ENCODE measurements at regions not wholly inside any gene's neighbourhood (a gene's known extent, or its start where the extent isn't known, plus 50 kb on each side); places are given as distances from the start of the nearest gene placed in this dataset.

- no peak for DNase-seq
Measured at GRCh38 chr4:128388352-128388630, 100.7 kb upstream of the PGRMC2 start.

- DNase-seq: no peak
Measured at GRCh38 chr4:128387600-128388351, 100.2 kb upstream of the PGRMC2 start.

- DNase-seq: peak; percentile 68
Measured at GRCh38 chr4:128386761-128387599, 99.4 kb upstream of the PGRMC2 start.

GRCh38 chr4:128385683-128386304 lies 98.2 kb upstream of the PGRMC2 start:
- DNase-seq: no peak

- no peak for DNase-seq
Measured at GRCh38 chr4:128384765-128385598, 97.4 kb upstream of the PGRMC2 start.

GRCh38 chr4:128384091-128384520 lies 96.5 kb upstream of the PGRMC2 start:
- no peak for DNase-seq

- no peak for DNase-seq
Measured at GRCh38 chr4:128381748-128382559, 94.3 kb upstream of the PGRMC2 start.

GRCh38 chr4:128380306-128380705 lies 92.7 kb upstream of the PGRMC2 start:
- no peak for DNase-seq

GRCh38 chr4:128379860-128380259 lies 92.2 kb upstream of the PGRMC2 start:
- no peak for DNase-seq

- no peak for DNase-seq
Measured at GRCh38 chr4:128378668-128379067, 91.1 kb upstream of the PGRMC2 start.

- DNase-seq: no peak
Measured at GRCh38 chr4:128376958-128377357, 89.3 kb upstream of the PGRMC2 start.

GRCh38 chr4:128376303-128376702 lies 88.7 kb upstream of the PGRMC2 start:
- DNase-seq: no peak

- DNase-seq: no peak
Measured at GRCh38 chr4:128373628-128374027, 86.0 kb upstream of the PGRMC2 start.

GRCh38 chr4:128371876-128372275 lies 84.3 kb upstream of the PGRMC2 start:
- no peak for DNase-seq

- DNase-seq: no peak
Measured at GRCh38 chr4:128371001-128371777, 83.6 kb upstream of the PGRMC2 start.

GRCh38 chr4:128366212-128366611 lies 78.6 kb upstream of the PGRMC2 start:
- no peak for DNase-seq

- DNase-seq: no peak
Measured at GRCh38 chr4:128364565-128364964, 77.0 kb upstream of the PGRMC2 start.

- no peak for DNase-seq
Measured at GRCh38 chr4:128363966-128364365, 76.4 kb upstream of the PGRMC2 start.

GRCh38 chr4:128362760-128363159 lies 75.1 kb upstream of the PGRMC2 start:
- no peak for DNase-seq

- no peak for DNase-seq
Measured at GRCh38 chr4:128359422-128359821, 71.8 kb upstream of the PGRMC2 start.
